Karpas-422 (cell line): ENCODE measurements at regions not wholly inside any gene's neighbourhood (a gene's known extent, or its start where the extent isn't known, plus 50 kb on each side); places are given as distances from the start of the nearest gene placed in this dataset.

ENCODE experiments used
- DNase-seq: peaks from one replicate; pipeline ENCODE4 v3.0.0-alpha.2; 2015
- H2AFZ ChIP-seq: fragments of 200-600 bp; sonication (generic); 2 replicates; pipeline ENCODE4 v1.6.1; 2014; ENCODE audit warnings: antibody characterized with exemption, low read length, mixed read lengths
- H3K27ac ChIP-seq: fragments of 200-600 bp; sonication (generic); 2 replicates; pipeline ENCODE4 v1.5.1; 2014; ENCODE audit warnings: mild to moderate bottlenecking, low read length, moderate library complexity
- H3K27me3 ChIP-seq: fragments of 200-600 bp; sonication (generic); 2 replicates; pipeline ENCODE4 v1.6.1; 2014; ENCODE audit warnings: low read length, mixed read lengths
- H3K36me3 ChIP-seq: fragments of 200-600 bp; sonication (generic); 2 replicates; pipeline ENCODE4 v1.6.1; 2014; ENCODE audit warnings: low read length, mixed read lengths; ENCODE audit not compliant: insufficient read depth
- H3K4me1 ChIP-seq: fragments of 200-600 bp; sonication (generic); 2 replicates; pipeline ENCODE4 v1.6.1; 2014; ENCODE audit warnings: mild to moderate bottlenecking, low read length, mixed read lengths
- H3K4me2 ChIP-seq: fragments of 200-600 bp; sonication (generic); 2 replicates; pipeline ENCODE4 v1.6.1; 2014; ENCODE audit warnings: low read length, low read depth, mild to moderate bottlenecking; ENCODE audit not compliant: poor library complexity, severe bottlenecking
- H3K4me3 ChIP-seq: fragments of 200-600 bp; sonication (generic); 2 replicates; pipeline ENCODE4 v1.5.1; 2014; ENCODE audit warnings: mild to moderate bottlenecking, antibody characterized with exemption, low read length, mixed read lengths
- H3K79me2 ChIP-seq: fragments of 200-600 bp; sonication (generic); 2 replicates; pipeline ENCODE4 v1.6.1; 2014; ENCODE audit warnings: mild to moderate bottlenecking, low read length, mixed read lengths
- H3K9ac ChIP-seq: fragments of 200-600 bp; sonication (generic); 2 replicates; pipeline ENCODE4 v1.6.0; 2014; ENCODE audit warnings: low read length
- H3K9me2 ChIP-seq: fragments of 200-600 bp; sonication (generic), shearing (Covaris generic); replicated peaks from 2 replicates; pipeline ENCODE4 v1.6.0; 2014; ENCODE audit warnings: mild to moderate bottlenecking, low read length, moderate library complexity; ENCODE audit not compliant: insufficient read depth
- H3K9me3 ChIP-seq: fragments of 300-700, 200-600 bp; sonication (generic); 2 replicates; pipeline ENCODE4 v1.6.1; 2014; ENCODE audit warnings: low read length, mixed read lengths
- H4K20me1 ChIP-seq: fragments of 200-600 bp; sonication (generic); 2 replicates; pipeline ENCODE4 v1.6.1; 2014; ENCODE audit warnings: mild to moderate bottlenecking, antibody characterized with exemption, low read length, low read depth; ENCODE audit not compliant: insufficient read depth

- no peak for DNase-seq
- H3K9me2 ChIP-seq = no peaks in the 10 kb centered on the region
- H3K27me3 ChIP-seq = no peaks in the 10 kb centered on the region
- no peaks in the 10 kb centered on the region for H4K20me1 ChIP-seq
- H3K4me3 ChIP-seq = no peak overlapping the region
- no peaks in the 10 kb centered on the region for H3K79me2 ChIP-seq
- H3K4me1 ChIP-seq = no peaks in the 10 kb centered on the region
- no peak overlapping the region for H3K27ac ChIP-seq
- H3K36me3 ChIP-seq = no peaks in the 10 kb centered on the region
- H3K9me3 ChIP-seq = no peaks in the 10 kb centered on the region
- no peak overlapping the region for H3K9ac ChIP-seq
- H3K4me2 ChIP-seq = no peak overlapping the region
- no peak overlapping the region for H2AFZ ChIP-seq
Observed at GRCh38 chr7:46524350-46524749, 603.3 kb upstream of the IGFBP3 start.

- DNase-seq = peak; percentile 41
- H3K9me2 ChIP-seq = no peaks in the 10 kb centered on the region
- no peak overlapping the region for H3K27ac ChIP-seq
- no peaks in the 10 kb centered on the region for H3K79me2 ChIP-seq
- H3K4me2 ChIP-seq = no peak overlapping the region
- no peak overlapping the region for H2AFZ ChIP-seq
- no peaks in the 10 kb centered on the region for H3K27me3 ChIP-seq
- no peak overlapping the region for H3K4me3 ChIP-seq
- no peaks in the 10 kb centered on the region for H3K36me3 ChIP-seq
- no peaks in the 10 kb centered on the region for H4K20me1 ChIP-seq
- no peaks in the 10 kb centered on the region for H3K9me3 ChIP-seq
- H3K9ac ChIP-seq = no peak overlapping the region
- no peaks in the 10 kb centered on the region for H3K4me1 ChIP-seq
Observed at GRCh38 chr7:46522354-46522906, 601.4 kb upstream of the IGFBP3 start.

GRCh38 chr7:46518713-46519112 lies 597.6 kb upstream of the IGFBP3 start:
- Histone ChIP-seq H3K4me2 (no peak overlapping the region), H3K79me2 (no peaks in the 10 kb centered on the region)
- DNase-seq = no peak

GRCh38 chr7:46515844-46516590 lies 594.9 kb upstream of the IGFBP3 start:
- no peaks in the 10 kb centered on the region for H3K79me2 ChIP-seq
- H3K4me1 ChIP-seq = no peaks in the 10 kb centered on the region
- no peaks in the 10 kb centered on the region for H3K36me3 ChIP-seq
- H3K4me3 ChIP-seq = no peak overlapping the region
- H3K9me2 ChIP-seq = no peaks in the 10 kb centered on the region
- no peaks in the 10 kb centered on the region for H3K9me3 ChIP-seq
- no peaks in the 10 kb centered on the region for H4K20me1 ChIP-seq
- H3K27me3 ChIP-seq = no peaks in the 10 kb centered on the region
- DNase-seq = no peak
- H3K4me2 ChIP-seq = no peak overlapping the region
- no peak overlapping the region for H2AFZ ChIP-seq
- H3K27ac ChIP-seq = no peak overlapping the region
- H3K9ac ChIP-seq = no peak overlapping the region

More at GRCh38 chr7:46518713-46519112, 597.6 kb upstream of the IGFBP3 start:
- Histone ChIP-seq H3K9me2 (no peaks in the 10 kb centered on the region), H3K4me3 (no peak overlapping the region), H3K4me1 (no peaks in the 10 kb centered on the region), H2AFZ (no peak overlapping the region), H3K9ac (no peak overlapping the region), H3K27ac (no peak overlapping the region), H3K27me3 (no peaks in the 10 kb centered on the region), H3K9me3 (no peaks in the 10 kb centered on the region), H4K20me1 (no peaks in the 10 kb centered on the region), H3K36me3 (no peaks in the 10 kb centered on the region)

- no peak overlapping the region for H3K4me3 ChIP-seq
- no peak for DNase-seq
- H3K36me3 ChIP-seq = no peaks in the 10 kb centered on the region
- H3K4me2 ChIP-seq = no peak overlapping the region
- no peaks in the 10 kb centered on the region for H3K27me3 ChIP-seq
- H2AFZ ChIP-seq = 0 out of 2 replicates have a peak overlapping the region, but pooled peaks have one; percentile 21
- no peaks in the 10 kb centered on the region for H3K9me2 ChIP-seq
- H3K79me2 ChIP-seq = no peaks in the 10 kb centered on the region
- H3K27ac ChIP-seq = no peak overlapping the region
- no peaks in the 10 kb centered on the region for H3K4me1 ChIP-seq
- no peaks in the 10 kb centered on the region for H3K9me3 ChIP-seq
- no peak overlapping the region for H3K9ac ChIP-seq
- no peaks in the 10 kb centered on the region for H4K20me1 ChIP-seq
Observed at GRCh38 chr7:46513447-46513848, 592.4 kb upstream of the IGFBP3 start.

- no peak overlapping the region for H3K4me2 ChIP-seq
- no peaks in the 10 kb centered on the region for H3K9me2 ChIP-seq
- H4K20me1 ChIP-seq = no peaks in the 10 kb centered on the region
- H3K9me3 ChIP-seq = no peaks in the 10 kb centered on the region
- DNase-seq = no peak
- H3K4me1 ChIP-seq = no peaks in the 10 kb centered on the region
- no peak overlapping the region for H2AFZ ChIP-seq
- H3K27me3 ChIP-seq = no peaks in the 10 kb centered on the region
- no peaks in the 10 kb centered on the region for H3K79me2 ChIP-seq
- H3K9ac ChIP-seq = no peak overlapping the region
- no peak overlapping the region for H3K4me3 ChIP-seq
- no peaks in the 10 kb centered on the region for H3K36me3 ChIP-seq
- no peak overlapping the region for H3K27ac ChIP-seq
Observed at GRCh38 chr7:46512891-46513413, 591.9 kb upstream of the IGFBP3 start.

- H4K20me1 ChIP-seq = no peaks in the 10 kb centered on the region
- no peaks in the 10 kb centered on the region for H3K4me1 ChIP-seq
- no peak overlapping the region for H3K9ac ChIP-seq
- H3K9me3 ChIP-seq = no peaks in the 10 kb centered on the region
- DNase-seq = no peak
- no peaks in the 10 kb centered on the region for H3K79me2 ChIP-seq
- H3K4me2 ChIP-seq = no peak overlapping the region
- no peak overlapping the region for H3K4me3 ChIP-seq
- no peaks in the 10 kb centered on the region for H3K27me3 ChIP-seq
- H3K9me2 ChIP-seq = no peaks in the 10 kb centered on the region
- H2AFZ ChIP-seq = no peak overlapping the region
- H3K36me3 ChIP-seq = no peaks in the 10 kb centered on the region
- no peak overlapping the region for H3K27ac ChIP-seq
Observed at GRCh38 chr7:46511442-46512215, 590.6 kb upstream of the IGFBP3 start.

- Histone ChIP-seq H3K4me3 (no peak overlapping the region), H3K27ac (no peak overlapping the region), H3K36me3 (no peaks in the 10 kb centered on the region), H3K9me3 (no peaks in the 10 kb centered on the region), H3K79me2 (no peaks in the 10 kb centered on the region), H3K9me2 (no peaks in the 10 kb centered on the region), H4K20me1 (no peaks in the 10 kb centered on the region), H3K4me2 (no peak overlapping the region), H3K4me1 (no peaks in the 10 kb centered on the region), H2AFZ (no peak overlapping the region), H3K9ac (no peak overlapping the region), H3K27me3 (no peaks in the 10 kb centered on the region)
- no peak for DNase-seq
Observed at GRCh38 chr7:46508583-46508982, 587.5 kb upstream of the IGFBP3 start.
